Left ventricle myocardium inferior (tissue), 1 donor: ENCODE measurements at regions not wholly inside any gene's neighbourhood (a gene's known extent, or its start where the extent isn't known, plus 50 kb on each side); places are given as distances from the start of the nearest gene placed in this dataset.

Experiments used
- DNase-seq: peaks from one replicate; pipeline ENCODE4 v3.0.0-alpha.2; 2020
- H3K27ac ChIP-seq: fragments of 200-600 bp; replicated peaks from 2 replicates; pipeline ENCODE4 v1.8.0; 2021
- H3K27me3 ChIP-seq: fragments of 200-600 bp; 2 replicates; pipeline ENCODE4 v1.8.0; 2021; ENCODE audit warnings: low read depth
- H3K36me3 ChIP-seq: fragments of 200-600 bp; 2 replicates; pipeline ENCODE4 v1.8.0; 2021
- H3K4me1 ChIP-seq: fragments of 200-600 bp; 2 replicates; pipeline ENCODE4 v1.8.0; 2021
- H3K4me3 ChIP-seq: fragments of 200-600 bp; 2 replicates; pipeline ENCODE4 v1.8.0; 2021; ENCODE audit warnings: mild to moderate bottlenecking, moderate library complexity
- H3K9me3 ChIP-seq: fragments of 200-600 bp; replicated peaks from 2 replicates; pipeline ENCODE4 v1.8.0; 2021
- CTCF ChIP-seq: fragments of 200-600 bp; IDR thresholded peaks from 2 replicates; pipeline ENCODE4 v1.8.0; 2021; ENCODE audit warnings: antibody characterized with exemption, mild to moderate bottlenecking, borderline replicate concordance
- intact Hi-C: fragments of 100-400 bp; cut with micrococcal nuclease; formaldehyde crosslinking; loops from one replicate; pipeline ENCODE4 v1.11.0; 2022
- donor health status: DM: no; HTN: yes; CAD: no; lungs with severe emphysema.

GRCh38 chr11:45748801-45749200 is 56.1 kb upstream of the SLC35C1 start:
- Histone ChIP-seq H3K4me3 (no peak overlapping the region), H3K4me1 (peaks cover 13% of the 10 kb centered on the region), H3K36me3 (no peaks in the 10 kb centered on the region), H3K9me3 (no peaks in the 10 kb centered on the region), H3K27ac (no peak overlapping the region), H3K27me3 (no peaks in the 10 kb centered on the region)
- DNase-seq, result no peak
- no peak for TF ChIP-seq CTCF
- intact Hi-C loops, result no loop called here

- Histone ChIP-seq H3K27me3 (no peaks in the 10 kb centered on the region), H3K4me3 (no peak overlapping the region), H3K36me3 (no peaks in the 10 kb centered on the region), H3K27ac (peak overlapping the region; percentile 77), H3K4me1 (peaks cover 21% of the 10 kb centered on the region), H3K9me3 (no peaks in the 10 kb centered on the region)
- intact Hi-C loops, result no loop called here
- DNase-seq, result peak; percentile 77
- TF ChIP-seq CTCF, result no peak
Observed at GRCh38 chr11:45745065-45745811, 59.7 kb upstream of the SLC35C1 start.

- H3K4me1 ChIP-seq, result peaks cover 21% of the 10 kb centered on the region
- H3K27me3 ChIP-seq, result no peaks in the 10 kb centered on the region
- no peaks in the 10 kb centered on the region for H3K9me3 ChIP-seq
- intact Hi-C loops, result no loop called here
- H3K27ac ChIP-seq, result peak overlapping the region; percentile 77
- no peak for DNase-seq
- no peaks in the 10 kb centered on the region for H3K36me3 ChIP-seq
- no peak for TF ChIP-seq CTCF
- no peak overlapping the region for H3K4me3 ChIP-seq
Observed at GRCh38 chr11:45743556-45744468, 61.1 kb upstream of the SLC35C1 start.

- peak overlapping the region; percentile 50 for H3K27ac ChIP-seq
- H3K27me3 ChIP-seq, result no peaks in the 10 kb centered on the region
- H3K4me3 ChIP-seq, result no peak overlapping the region
- H3K4me1 ChIP-seq, result peaks cover 25% of the 10 kb centered on the region
- DNase-seq, result no peak
- H3K36me3 ChIP-seq, result no peaks in the 10 kb centered on the region
- intact Hi-C loops, result no loop called here
- TF ChIP-seq CTCF, result no peak
- H3K9me3 ChIP-seq, result no peaks in the 10 kb centered on the region
Observed at GRCh38 chr11:45741582-45741981, 63.4 kb upstream of the SLC35C1 start.

- DNase-seq, result no peak
- intact Hi-C loops, result no loop called here
- H3K4me3 ChIP-seq, result peak overlapping the region; percentile 22
- peak overlapping the region; percentile 50 for H3K27ac ChIP-seq
- TF ChIP-seq CTCF, result no peak
- H3K9me3 ChIP-seq, result no peaks in the 10 kb centered on the region
- no peaks in the 10 kb centered on the region for H3K27me3 ChIP-seq
- H3K4me1 ChIP-seq, result peaks cover 28% of the 10 kb centered on the region
- no peaks in the 10 kb centered on the region for H3K36me3 ChIP-seq
Observed at GRCh38 chr11:45741032-45741431, 63.9 kb upstream of the SLC35C1 start.
